ENCODE measurements at regions not wholly inside any gene's neighbourhood (a gene's known extent, or its start where the extent isn't known, plus 50 kb on each side); places are given as distances from the start of the nearest gene placed in this dataset.
A peak's percentile ranks its signal among the peaks of the same experiment; 100 is the strongest.
"Not testable (repeated sequence)": the region's sequence is repeated elsewhere in the genome, so short reads cannot be mapped to it uniquely, and the experiment has no call there.

- Histone ChIP-seq H3K9me2 (replicated peaks; ENCODE audit: low read depth, low read length) (no peaks in the 10 kb centered on the region), H3K4me3 (ENCODE audit: low read length, poor library complexity, severe bottlenecking) (no peak overlapping the region), H3K4me2 (ENCODE audit: low read depth, low read length, poor library complexity, severe bottlenecking) (no peak overlapping the region), H3K9ac (ENCODE audit: low read depth, low read length, poor library complexity, severe bottlenecking) (no peak overlapping the region), H3K27me3 (ENCODE audit: insufficient read depth, low read length, poor library complexity, severe bottlenecking) (no peaks in the 10 kb centered on the region), H4K20me1 (ENCODE audit: insufficient read depth, low read length, poor library complexity, severe bottlenecking) (no peaks in the 10 kb centered on the region), H3F3A (ENCODE audit: low read depth) (no peaks in the 10 kb centered on the region), H2AFZ (ENCODE audit: low read length) (peak overlapping the region; percentile 63; the same call in 1 of the 2 replicates), H3K36me3 (ENCODE audit: insufficient read depth, low read length) (no peaks in the 10 kb centered on the region), H3K4me1 (ENCODE audit: insufficient read depth, low read length, poor library complexity, severe bottlenecking) (peaks cover 9% of the 10 kb centered on the region), H3K79me2 (ENCODE audit: insufficient read depth, low read length) (no peaks in the 10 kb centered on the region), H3K9me3 (ENCODE audit: insufficient read depth, low read depth, low read length) (no peaks in the 10 kb centered on the region)
- TF ChIP-seq EZH2phosphoT487 (IDR thresholded peaks at IDR 0.05; ENCODE audit: borderline replicate concordance) (no peak), CTCF (conservative IDR thresholded peaks at IDR 0.05; ENCODE audit: low read length) (no peak)
Measured at GRCh38 chr3:102353148-102353547, 81.7 kb upstream of the ZPLD1 start.

GRCh38 chr3:102353805-102354204 is 81.0 kb upstream of the ZPLD1 start:
- H3K36me3 ChIP-seq (ENCODE audit: insufficient read depth, low read length), result no peaks in the 10 kb centered on the region
- no peak for TF ChIP-seq EZH2phosphoT487 (IDR thresholded peaks at IDR 0.05; ENCODE audit: borderline replicate concordance)
- H3K4me1 ChIP-seq (ENCODE audit: insufficient read depth, low read length, poor library complexity, severe bottlenecking), result peaks cover 9% of the 10 kb centered on the region
- no peaks in the 10 kb centered on the region for H3K9me3 ChIP-seq (ENCODE audit: insufficient read depth, low read depth, low read length)
- H3K9me2 ChIP-seq (replicated peaks; ENCODE audit: low read depth, low read length), result no peaks in the 10 kb centered on the region
- no peaks in the 10 kb centered on the region for H3K27me3 ChIP-seq (ENCODE audit: insufficient read depth, low read length, poor library complexity, severe bottlenecking)
- no peaks in the 10 kb centered on the region for H4K20me1 ChIP-seq (ENCODE audit: insufficient read depth, low read length, poor library complexity, severe bottlenecking)
- no peaks in the 10 kb centered on the region for H3F3A ChIP-seq (ENCODE audit: low read depth)
- H2AFZ ChIP-seq (ENCODE audit: low read length), result no peak overlapping the region
- no peaks in the 10 kb centered on the region for H3K79me2 ChIP-seq (ENCODE audit: insufficient read depth, low read length)
- H3K4me2 ChIP-seq (ENCODE audit: low read depth, low read length, poor library complexity, severe bottlenecking), result no peak overlapping the region
- no peak overlapping the region for H3K4me3 ChIP-seq (ENCODE audit: low read length, poor library complexity, severe bottlenecking)
- H3K9ac ChIP-seq (ENCODE audit: low read depth, low read length, poor library complexity, severe bottlenecking), result no peak overlapping the region

- no peaks in the 10 kb centered on the region for H3K9me3 ChIP-seq (ENCODE audit: insufficient read depth, low read depth, low read length)
- H3K4me3 ChIP-seq (ENCODE audit: low read length, poor library complexity, severe bottlenecking), result no peak overlapping the region
- no peaks in the 10 kb centered on the region for H3K36me3 ChIP-seq (ENCODE audit: insufficient read depth, low read length)
- no peaks in the 10 kb centered on the region for H3K79me2 ChIP-seq (ENCODE audit: insufficient read depth, low read length)
- no peak overlapping the region for H2AFZ ChIP-seq (ENCODE audit: low read length)
- no peaks in the 10 kb centered on the region for H3K27me3 ChIP-seq (ENCODE audit: insufficient read depth, low read length, poor library complexity, severe bottlenecking)
- no peaks in the 10 kb centered on the region for H3K9me2 ChIP-seq (replicated peaks; ENCODE audit: low read depth, low read length)
- no peak overlapping the region for H3K4me2 ChIP-seq (ENCODE audit: low read depth, low read length, poor library complexity, severe bottlenecking)
- H4K20me1 ChIP-seq (ENCODE audit: insufficient read depth, low read length, poor library complexity, severe bottlenecking), result no peaks in the 10 kb centered on the region
- no peaks in the 10 kb centered on the region for H3F3A ChIP-seq (ENCODE audit: low read depth)
- TF ChIP-seq CTCF (conservative IDR thresholded peaks at IDR 0.05; ENCODE audit: low read length), result no peak
- no peak for TF ChIP-seq EZH2phosphoT487 (IDR thresholded peaks at IDR 0.05; ENCODE audit: borderline replicate concordance)
- H3K9ac ChIP-seq (ENCODE audit: low read depth, low read length, poor library complexity, severe bottlenecking), result no peak overlapping the region
- H3K4me1 ChIP-seq (ENCODE audit: insufficient read depth, low read length, poor library complexity, severe bottlenecking), result peaks cover 9% of the 10 kb centered on the region
Measured at GRCh38 chr3:102354818-102355515, 79.8 kb upstream of the ZPLD1 start.

- Histone ChIP-seq H4K20me1 (ENCODE audit: insufficient read depth, low read length, poor library complexity, severe bottlenecking) (no peaks in the 10 kb centered on the region), H3F3A (ENCODE audit: low read depth) (no peaks in the 10 kb centered on the region), H3K4me3 (ENCODE audit: low read length, poor library complexity, severe bottlenecking) (no peak overlapping the region), H3K9me2 (replicated peaks; ENCODE audit: low read depth, low read length) (no peaks in the 10 kb centered on the region), H3K4me2 (ENCODE audit: low read depth, low read length, poor library complexity, severe bottlenecking) (no peak overlapping the region), H3K4me1 (ENCODE audit: insufficient read depth, low read length, poor library complexity, severe bottlenecking) (peaks cover 9% of the 10 kb centered on the region), H3K79me2 (ENCODE audit: insufficient read depth, low read length) (no peaks in the 10 kb centered on the region), H3K27me3 (ENCODE audit: insufficient read depth, low read length, poor library complexity, severe bottlenecking) (no peaks in the 10 kb centered on the region), H2AFZ (ENCODE audit: low read length) (no peak overlapping the region), H3K36me3 (ENCODE audit: insufficient read depth, low read length) (no peaks in the 10 kb centered on the region), H3K9ac (ENCODE audit: low read depth, low read length, poor library complexity, severe bottlenecking) (no peak overlapping the region), H3K9me3 (ENCODE audit: insufficient read depth, low read depth, low read length) (no peaks in the 10 kb centered on the region)
- TF ChIP-seq CTCF (conservative IDR thresholded peaks at IDR 0.05; ENCODE audit: low read length) (no peak), EZH2phosphoT487 (IDR thresholded peaks at IDR 0.05; ENCODE audit: borderline replicate concordance) (no peak)
Measured at GRCh38 chr3:102356506-102356905, 78.3 kb upstream of the ZPLD1 start.

- not testable (repeated sequence) for H3K9ac ChIP-seq (ENCODE audit: low read depth, low read length, poor library complexity, severe bottlenecking); H3K9me2 ChIP-seq (replicated peaks; ENCODE audit: low read depth, low read length); H4K20me1 ChIP-seq (ENCODE audit: insufficient read depth, low read length, poor library complexity, severe bottlenecking); H3F3A ChIP-seq (ENCODE audit: low read depth); H3K4me3 ChIP-seq (ENCODE audit: low read length, poor library complexity, severe bottlenecking); H3K27me3 ChIP-seq (ENCODE audit: insufficient read depth, low read length, poor library complexity, severe bottlenecking); H3K4me2 ChIP-seq (ENCODE audit: low read depth, low read length, poor library complexity, severe bottlenecking); H3K36me3 ChIP-seq (ENCODE audit: insufficient read depth, low read length); H3K79me2 ChIP-seq (ENCODE audit: insufficient read depth, low read length); H2AFZ ChIP-seq (ENCODE audit: low read length); H3K4me1 ChIP-seq (ENCODE audit: insufficient read depth, low read length, poor library complexity, severe bottlenecking); H3K9me3 ChIP-seq (ENCODE audit: insufficient read depth, low read depth, low read length)
Measured at GRCh38 chr3:102357313-102357712, 77.5 kb upstream of the ZPLD1 start.

Data from Loucy (cell line).